ENCODE measurements at regions not wholly inside any gene's neighbourhood (a gene's known extent, or its start where the extent isn't known, plus 50 kb on each side); places are given as distances from the start of the nearest gene placed in this dataset.
A peak's percentile ranks its signal among the peaks of the same experiment; 100 is the strongest.

GRCh38 chr2:57759822-57760300, 286.7 kb upstream of the VRK2 start (continued):
- TF ChIP-seq ZNF782 (CRISPR knock-in tag; IDR thresholded peaks at IDR 0.05; ENCODE audit: borderline replicate concordance) = peak; percentile 78; the same call in 1 of the 2 replicates
- TF ChIP-seq XBP1 (CRISPR knock-in tag; IDR thresholded peaks at IDR 0.05) = no peak
- no peak for TF ChIP-seq YEATS4 (CRISPR knock-in tag; IDR thresholded peaks at IDR 0.05; ENCODE audit: borderline replicate concordance)
- no peak for TF ChIP-seq AGO2 (optimal IDR thresholded peaks at IDR 0.05; ENCODE audit: low read depth, low read length)
- TF ChIP-seq ZNF383 (CRISPR knock-in tag; IDR thresholded peaks at IDR 0.05; ENCODE audit: borderline replicate concordance) = no peak; the same call in 1 of the 2 replicates
- TF ChIP-seq ZNF564 (CRISPR knock-in tag; IDR thresholded peaks at IDR 0.05) = no peak
- TF ChIP-seq MEIS2 (CRISPR knock-in tag; IDR thresholded peaks at IDR 0.05) = no peak
- no peak; the same call in 1 of the 2 replicates for TF ChIP-seq ZMYM4 (CRISPR knock-in tag; IDR thresholded peaks at IDR 0.05)
- TF ChIP-seq ZFP37 (CRISPR knock-in tag; IDR thresholded peaks at IDR 0.05; ENCODE audit: borderline replicate concordance) = no peak
- TF ChIP-seq, protein P1, sequence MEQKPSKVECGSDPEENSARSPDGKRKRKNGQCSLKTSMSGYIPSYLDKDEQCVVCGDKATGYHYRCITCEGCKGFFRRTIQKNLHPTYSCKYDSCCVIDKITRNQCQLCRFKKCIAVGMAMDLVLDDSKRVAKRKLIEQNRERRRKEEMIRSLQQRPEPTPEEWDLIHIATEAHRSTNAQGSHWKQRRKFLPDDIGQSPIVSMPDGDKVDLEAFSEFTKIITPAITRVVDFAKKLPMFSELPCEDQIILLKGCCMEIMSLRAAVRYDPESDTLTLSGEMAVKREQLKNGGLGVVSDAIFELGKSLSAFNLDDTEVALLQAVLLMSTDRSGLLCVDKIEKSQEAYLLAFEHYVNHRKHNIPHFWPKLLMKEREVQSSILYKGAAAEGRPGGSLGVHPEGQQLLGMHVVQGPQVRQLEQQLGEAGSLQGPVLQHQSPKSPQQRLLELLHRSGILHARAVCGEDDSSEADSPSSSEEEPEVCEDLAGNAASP (CRISPR knock-in tag; IDR thresholded peaks at IDR 0.05; ENCODE audit: borderline replicate concordance) = peak; percentile 57; the same call in 1 of the 2 replicates
- TF ChIP-seq HCFC1 (IDR thresholded peaks at IDR 0.05; ENCODE audit: low read depth, low read length) = no peak
- peak; percentile 64; the same call in 1 of the 2 replicates for TF ChIP-seq IKZF5 (CRISPR knock-in tag; IDR thresholded peaks at IDR 0.05)
- TF ChIP-seq ZNF670 (CRISPR knock-in tag; IDR thresholded peaks at IDR 0.05; ENCODE audit: borderline replicate concordance) = no peak
- TF ChIP-seq, protein P2, sequence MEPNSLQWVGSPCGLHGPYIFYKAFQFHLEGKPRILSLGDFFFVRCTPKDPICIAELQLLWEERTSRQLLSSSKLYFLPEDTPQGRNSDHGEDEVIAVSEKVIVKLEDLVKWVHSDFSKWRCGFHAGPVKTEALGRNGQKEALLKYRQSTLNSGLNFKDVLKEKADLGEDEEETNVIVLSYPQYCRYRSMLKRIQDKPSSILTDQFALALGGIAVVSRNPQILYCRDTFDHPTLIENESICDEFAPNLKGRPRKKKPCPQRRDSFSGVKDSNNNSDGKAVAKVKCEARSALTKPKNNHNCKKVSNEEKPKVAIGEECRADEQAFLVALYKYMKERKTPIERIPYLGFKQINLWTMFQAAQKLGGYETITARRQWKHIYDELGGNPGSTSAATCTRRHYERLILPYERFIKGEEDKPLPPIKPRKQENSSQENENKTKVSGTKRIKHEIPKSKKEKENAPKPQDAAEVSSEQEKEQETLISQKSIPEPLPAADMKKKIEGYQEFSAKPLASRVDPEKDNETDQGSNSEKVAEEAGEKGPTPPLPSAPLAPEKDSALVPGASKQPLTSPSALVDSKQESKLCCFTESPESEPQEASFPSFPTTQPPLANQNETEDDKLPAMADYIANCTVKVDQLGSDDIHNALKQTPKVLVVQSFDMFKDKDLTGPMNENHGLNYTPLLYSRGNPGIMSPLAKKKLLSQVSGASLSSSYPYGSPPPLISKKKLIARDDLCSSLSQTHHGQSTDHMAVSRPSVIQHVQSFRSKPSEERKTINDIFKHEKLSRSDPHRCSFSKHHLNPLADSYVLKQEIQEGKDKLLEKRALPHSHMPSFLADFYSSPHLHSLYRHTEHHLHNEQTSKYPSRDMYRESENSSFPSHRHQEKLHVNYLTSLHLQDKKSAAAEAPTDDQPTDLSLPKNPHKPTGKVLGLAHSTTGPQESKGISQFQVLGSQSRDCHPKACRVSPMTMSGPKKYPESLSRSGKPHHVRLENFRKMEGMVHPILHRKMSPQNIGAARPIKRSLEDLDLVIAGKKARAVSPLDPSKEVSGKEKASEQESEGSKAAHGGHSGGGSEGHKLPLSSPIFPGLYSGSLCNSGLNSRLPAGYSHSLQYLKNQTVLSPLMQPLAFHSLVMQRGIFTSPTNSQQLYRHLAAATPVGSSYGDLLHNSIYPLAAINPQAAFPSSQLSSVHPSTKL (CRISPR knock-in tag; IDR thresholded peaks at IDR 0.05) = peak; percentile 56
- TF ChIP-seq ZNF792 (CRISPR knock-in tag; IDR thresholded peaks at IDR 0.05) = no peak
- TF ChIP-seq ZBTB7B (CRISPR knock-in tag; IDR thresholded peaks at IDR 0.05) = no peak
- no peak for TF ChIP-seq CBX1 (IDR thresholded peaks at IDR 0.05; ENCODE audit: low read depth)
- no peak for TF ChIP-seq CHD4 (IDR thresholded peaks at IDR 0.05; ENCODE audit: borderline replicate concordance, low read length)
- TF ChIP-seq ZNF556 (CRISPR knock-in tag; IDR thresholded peaks at IDR 0.05; ENCODE audit: borderline replicate concordance) = peak; percentile 30; the same call in 1 of the 2 replicates
- TF ChIP-seq ZFP1 (CRISPR knock-in tag; IDR thresholded peaks at IDR 0.05) = no peak
- TF ChIP-seq, protein P3, sequence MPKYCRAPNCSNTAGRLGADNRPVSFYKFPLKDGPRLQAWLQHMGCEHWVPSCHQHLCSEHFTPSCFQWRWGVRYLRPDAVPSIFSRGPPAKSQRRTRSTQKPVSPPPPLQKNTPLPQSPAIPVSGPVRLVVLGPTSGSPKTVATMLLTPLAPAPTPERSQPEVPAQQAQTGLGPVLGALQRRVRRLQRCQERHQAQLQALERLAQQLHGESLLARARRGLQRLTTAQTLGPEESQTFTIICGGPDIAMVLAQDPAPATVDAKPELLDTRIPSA (CRISPR knock-in tag; IDR thresholded peaks at IDR 0.05; ENCODE audit: borderline replicate concordance) = no peak
